GM23248 (cell line): ENCODE measurements at regions not wholly inside any gene's neighbourhood (a gene's known extent, or its start where the extent isn't known, plus 50 kb on each side); places are given as distances from the start of the nearest gene placed in this dataset.

Experiments
- EZH2 ChIP-seq: fragments of 200-600 bp; sonication (generic); IDR thresholded peaks from 2 replicates; pipeline ENCODE4 v1.6.1; 2018; ENCODE audit warnings: antibody characterized with exemption, mild to moderate bottlenecking; ENCODE audit not compliant: insufficient read depth, poor library complexity, severe bottlenecking
- EZH2phosphoT487 ChIP-seq: fragments of 200-600 bp; sonication (generic); IDR thresholded peaks from 2 replicates; pipeline ENCODE4 v1.6.1; 2018; ENCODE audit warnings: antibody characterized with exemption, moderate library complexity, mild to moderate bottlenecking, low read depth; ENCODE audit not compliant: insufficient read depth

DNA sequence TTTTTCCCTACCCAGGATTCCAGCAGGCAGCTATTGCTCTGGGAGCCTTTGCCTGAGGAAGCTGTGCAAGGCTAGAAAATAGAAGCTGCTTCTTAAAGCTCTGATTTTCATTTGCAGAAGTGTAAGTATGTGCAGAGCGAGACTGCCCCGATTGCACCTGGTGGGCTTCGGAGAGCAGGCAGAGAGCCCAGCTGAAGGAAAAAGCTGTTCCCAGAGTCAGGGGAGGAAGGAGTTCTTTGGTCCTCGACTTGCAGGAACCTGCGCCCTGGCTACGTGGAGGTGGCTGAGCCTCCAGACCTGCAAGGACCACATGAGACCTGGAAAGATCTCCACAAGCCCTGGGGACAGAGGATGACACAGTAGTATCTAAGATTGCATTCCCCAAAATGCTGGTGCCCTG is 235.0 kb upstream of the ARGLU1 start:
- TF ChIP-seq EZH2phosphoT487 (no peak), EZH2 (no peak)
